RWPE1 (cell line): ENCODE measurements at regions not wholly inside any gene's neighbourhood (a gene's known extent, or its start where the extent isn't known, plus 50 kb on each side); places are given as distances from the start of the nearest gene placed in this dataset.

Experiments
- CTCF ChIA-PET: fragments of 350-600 bp; sonication (Branson Sonifier 250); formaldehyde crosslinking; extraction: SDS; loops from one replicate; lab custom pipeline; 2021; lab: Yijun Ruan, JAX
- POLR2A ChIA-PET: fragments of 400-600 bp; formaldehyde crosslinking; extraction: SDS; loops from one replicate; lab custom pipeline; 2020; ENCODE audit warnings: antibody characterized with exemption; ENCODE audit not compliant: low non-redundant PET; lab: Yijun Ruan, JAX
- DNase-seq: peaks from one replicate; pipeline ENCODE4 v3.0.0; 2012; ENCODE audit warnings: low spot score
- H3K27ac ChIP-seq: fragments of 450-650 bp; 2 replicates; pipeline ENCODE4 v1.5.1; 2017
- CTCF ChIP-seq: fragments of 450-650 bp; conservative IDR thresholded peaks from 2 replicates; pipeline ENCODE4 v1.5.1; 2017; ENCODE audit warnings: low read depth, mild to moderate bottlenecking

GRCh38 chr3:59262076-59262498 is 212.3 kb upstream of the CFAP20DC start:
- ChIA-PET POLR2A (no interaction called here), CTCF (no interaction called here)
- no peak overlapping the region for H3K27ac ChIP-seq
- no peak for TF ChIP-seq CTCF
- DNase-seq = no peak

GRCh38 chr3:59261009-59261408 is 211.2 kb upstream of the CFAP20DC start:
- TF ChIP-seq CTCF = no peak
- POLR2A ChIA-PET = no interaction called here
- CTCF ChIA-PET = no interaction called here
- H3K27ac ChIP-seq = no peak overlapping the region
- no peak for DNase-seq

- ChIA-PET CTCF (no interaction called here), POLR2A (no interaction called here)
- TF ChIP-seq CTCF = no peak
- no peak overlapping the region for H3K27ac ChIP-seq
- no peak for DNase-seq
Measured at GRCh38 chr3:59258550-59259260, 208.9 kb upstream of the CFAP20DC start.

- no peak for DNase-seq
- ChIA-PET CTCF (no interaction called here), POLR2A (no interaction called here)
- TF ChIP-seq CTCF = no peak
- no peak overlapping the region for H3K27ac ChIP-seq
Measured at GRCh38 chr3:59257506-59257905, 207.7 kb upstream of the CFAP20DC start.

- CTCF ChIA-PET = no interaction called here
- TF ChIP-seq CTCF = no peak
- H3K27ac ChIP-seq = no peak overlapping the region
- POLR2A ChIA-PET = no interaction called here
- DNase-seq = no peak
Measured at GRCh38 chr3:59256230-59256629, 206.4 kb upstream of the CFAP20DC start.

GRCh38 chr3:59254976-59255375 is 205.2 kb upstream of the CFAP20DC start:
- no peak for TF ChIP-seq CTCF
- no peak overlapping the region for H3K27ac ChIP-seq
- ChIA-PET POLR2A (no interaction called here), CTCF (no interaction called here)
- DNase-seq = no peak
